Nephron progenitor cell (in vitro differentiated cells): ENCODE measurements at regions not wholly inside any gene's neighbourhood (a gene's known extent, or its start where the extent isn't known, plus 50 kb on each side); places are given as distances from the start of the nearest gene placed in this dataset.

Experiments
- DNase-seq: peaks from one replicate; pipeline ENCODE4 v3.0.0; 2021
- H3K27ac Mint-ChIP-seq: 2 replicates; pipeline ENCODE4 v1.8.0; 2021; ENCODE audit warnings: mild to moderate bottlenecking, moderate library complexity, mixed read lengths
- H3K27me3 Mint-ChIP-seq: 2 replicates; pipeline ENCODE4 v1.8.0; 2021; ENCODE audit warnings: mild to moderate bottlenecking, low read depth, mixed read lengths; ENCODE audit not compliant: poor library complexity
- H3K36me3 Mint-ChIP-seq: 2 replicates; pipeline ENCODE4 v1.8.0; 2021; ENCODE audit warnings: low read depth, mixed read lengths
- H3K4me1 Mint-ChIP-seq: 2 replicates; pipeline ENCODE4 v1.8.0; 2021; ENCODE audit warnings: mixed read lengths
- H3K4me3 Mint-ChIP-seq: 2 replicates; pipeline ENCODE4 v1.8.0; 2021; ENCODE audit warnings: mild to moderate bottlenecking, moderate library complexity, mixed read lengths
- H3K9me3 Mint-ChIP-seq: 2 replicates; pipeline ENCODE4 v1.8.0; 2021; ENCODE audit warnings: mild to moderate bottlenecking, moderate library complexity, mixed read lengths
- CTCF ChIP-seq: fragments of 200-600 bp; sonication (generic); IDR thresholded peaks from 2 replicates; pipeline ENCODE4 v1.5.0; 2021; ENCODE audit warnings: antibody characterized with exemption

DNA sequence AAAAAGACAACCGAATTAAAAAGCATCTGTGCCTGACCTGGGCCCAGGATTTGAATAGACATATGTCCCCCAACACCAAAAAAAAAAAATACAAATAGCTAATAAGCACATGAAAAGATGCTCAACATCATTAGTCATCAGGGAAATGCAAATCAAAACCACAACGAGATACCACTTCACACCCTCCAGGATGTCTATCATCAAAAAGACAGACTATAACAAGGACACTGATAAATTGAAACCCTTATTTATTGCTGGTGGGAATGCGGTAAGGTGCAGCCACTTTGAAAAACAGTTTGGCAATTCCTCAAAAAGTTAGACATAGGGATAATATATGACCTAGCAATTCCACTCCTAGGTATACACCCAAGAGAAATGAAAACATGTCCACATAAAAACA, 72.3 kb upstream of the CAMK1G start:
- Mint-ChIP-seq H3K9me3 (peaks cover 3% of the 10 kb centered on the region), H3K27me3 (peaks cover 10% of the 10 kb centered on the region), H3K4me1 (peaks cover 17% of the 10 kb centered on the region), H3K27ac (no peak overlapping the region), H3K36me3 (no peaks in the 10 kb centered on the region), H3K4me3 (no peak overlapping the region)
- no peak for TF ChIP-seq CTCF
- no peak for DNase-seq

DNA sequence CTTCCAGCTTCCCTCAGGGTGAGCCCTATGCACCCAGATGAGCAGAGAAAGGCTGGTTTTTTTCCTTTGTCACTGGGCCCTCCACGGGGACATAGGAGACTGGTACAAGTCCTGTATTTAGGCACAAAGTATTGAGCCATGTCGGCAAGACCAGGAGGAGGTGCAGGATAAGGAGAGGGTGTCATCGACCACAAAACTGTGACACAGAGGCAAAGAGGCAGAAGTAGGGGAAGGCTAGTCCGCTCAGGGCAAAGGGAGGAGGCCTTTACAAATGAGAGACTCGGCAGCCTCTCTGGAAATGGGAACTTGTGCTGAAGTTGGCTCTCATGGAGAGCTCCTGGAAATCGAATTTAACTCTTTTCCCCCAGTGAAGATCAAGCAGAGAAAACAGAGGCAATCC, 70.7 kb upstream of the CAMK1G start:
- Mint-ChIP-seq H3K4me3 (no peak overlapping the region), H3K36me3 (no peaks in the 10 kb centered on the region), H3K9me3 (peaks cover 3% of the 10 kb centered on the region), H3K27ac (no peak overlapping the region), H3K4me1 (peaks cover 19% of the 10 kb centered on the region), H3K27me3 (peaks cover 10% of the 10 kb centered on the region)
- no peak for DNase-seq
- no peak for TF ChIP-seq CTCF

DNA sequence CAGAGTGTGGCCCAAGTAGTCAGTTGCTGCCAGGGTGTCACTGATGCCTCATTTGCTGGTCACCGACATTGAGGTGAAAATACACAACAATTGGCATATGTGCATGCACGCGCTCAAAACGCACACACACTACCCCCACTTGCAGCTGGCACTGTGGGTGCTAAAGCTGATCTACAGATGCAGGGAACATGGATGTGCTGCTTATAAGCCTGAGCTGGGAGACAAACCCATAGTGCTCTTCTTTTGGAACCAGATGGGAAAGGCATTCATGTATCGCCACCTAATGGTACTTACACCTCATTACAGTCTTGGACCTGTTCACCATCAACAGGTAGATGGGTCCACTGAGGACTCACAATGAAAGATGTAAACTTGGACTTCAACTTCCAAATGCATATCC, 70.3 kb upstream of the CAMK1G start:
- Mint-ChIP-seq H3K27ac (no peak overlapping the region), H3K4me3 (no peak overlapping the region), H3K27me3 (peaks cover 10% of the 10 kb centered on the region), H3K4me1 (peaks cover 22% of the 10 kb centered on the region), H3K9me3 (peaks cover 3% of the 10 kb centered on the region), H3K36me3 (no peaks in the 10 kb centered on the region)
- TF ChIP-seq CTCF = peak; percentile 70
- DNase-seq = peak; percentile 12

- TF ChIP-seq CTCF = no peak
- Mint-ChIP-seq H3K36me3 (no peaks in the 10 kb centered on the region), H3K4me1 (peaks cover 5% of the 10 kb centered on the region), H3K27ac (no peak overlapping the region), H3K27me3 (peaks cover 10% of the 10 kb centered on the region), H3K4me3 (no peak overlapping the region), H3K9me3 (peaks cover 2% of the 10 kb centered on the region)
- DNase-seq = peak; percentile 44
These were observed 66.5 kb upstream of the CAMK1G start for GRCh38 chr1:209516771-209517680.

- H3K4me1 Mint-ChIP-seq = peaks cover 5% of the 10 kb centered on the region
- no peaks in the 10 kb centered on the region for H3K36me3 Mint-ChIP-seq
- H3K27me3 Mint-ChIP-seq = peaks cover 10% of the 10 kb centered on the region
- H3K27ac Mint-ChIP-seq = peak overlapping the region; percentile 5
- H3K4me3 Mint-ChIP-seq = no peak overlapping the region
- DNase-seq = no peak
- TF ChIP-seq CTCF = no peak
- H3K9me3 Mint-ChIP-seq = no peaks in the 10 kb centered on the region
These were observed 65.8 kb upstream of the CAMK1G start for GRCh38 chr1:209517681-209518050.

GRCh38 chr1:209519786-209520185, 63.7 kb upstream of the CAMK1G start:
- H3K4me3 Mint-ChIP-seq = no peak overlapping the region
- H3K4me1 Mint-ChIP-seq = peaks cover 5% of the 10 kb centered on the region
- H3K27me3 Mint-ChIP-seq = peaks cover 4% of the 10 kb centered on the region
- H3K9me3 Mint-ChIP-seq = no peaks in the 10 kb centered on the region
- H3K36me3 Mint-ChIP-seq = no peaks in the 10 kb centered on the region
- no peak for TF ChIP-seq CTCF
- no peak overlapping the region for H3K27ac Mint-ChIP-seq
- DNase-seq = no peak
